IMR-90 (cell line): ENCODE measurements at regions not wholly inside any gene's neighbourhood (a gene's known extent, or its start where the extent isn't known, plus 50 kb on each side); places are given as distances from the start of the nearest gene placed in this dataset.

Source experiments
- ATAC-seq: fragments of 200-7000 bp; cut with Tn5 transposase; 2 replicates; pipeline ENCODE4 v1.9.1; 2020; ENCODE audit warnings: low read depth, mild to moderate bottlenecking, moderate library complexity
- BruUV-seq: library from RNA; stranded (reverse); fragments of 400-500 nt; replicated peaks from 2 replicates; lab custom pipeline; 2021; lab: Mats Ljungman, UMichigan
- CTCF ChIA-PET: fragments of 300-600 bp; formaldehyde crosslinking; extraction: SDS; loops from one replicate; lab custom pipeline; 2021; ENCODE audit warnings: antibody characterized with exemption; lab: Yijun Ruan, JAX
- POLR2A ChIA-PET: fragments of 300-600 bp; sonication (Branson Sonifier 250); formaldehyde crosslinking; loops from one replicate; lab custom pipeline; 2022; ENCODE audit warnings: antibody characterized with exemption; ENCODE audit not compliant: unreplicated experiment; lab: Charles Lee
- DNase-seq: peaks from one replicate; pipeline ENCODE4 v3.0.0; 2013
- H2AFZ ChIP-seq: replicated peaks from 2 replicates; pipeline ENCODE3; 2013; ENCODE audit warnings: low read length, mild to moderate bottlenecking; ENCODE audit not compliant: poor library complexity
- H2AK5ac ChIP-seq: 2 replicates; pipeline ENCODE4 v1.6.1; 2013; ENCODE audit warnings: low read depth, low read length, inconsistent platforms
- H2AK9ac ChIP-seq: replicated peaks from 2 replicates; pipeline ENCODE3; 2013; ENCODE audit warnings: mild to moderate bottlenecking, low read depth, low read length, moderate library complexity; ENCODE audit not compliant: poor library complexity
- H2BK120ac ChIP-seq: 2 replicates; pipeline ENCODE4 v1.6.1; 2013; ENCODE audit warnings: low read depth, low read length, inconsistent platforms
- H2BK15ac ChIP-seq: 3 replicates; pipeline ENCODE4 v1.6.1; 2013; ENCODE audit warnings: low read depth, low read length, inconsistent platforms
- H2BK20ac ChIP-seq: 2 replicates; pipeline ENCODE4 v1.6.1; 2013; ENCODE audit warnings: low read depth, mild to moderate bottlenecking, inconsistent platforms, low read length, moderate library complexity
- H2BK5ac ChIP-seq: 2 replicates; pipeline ENCODE4 v1.6.1; 2013; ENCODE audit warnings: mild to moderate bottlenecking, low read depth, low read length, inconsistent platforms; ENCODE audit not compliant: poor library complexity, severe bottlenecking
- H3K14ac ChIP-seq: replicated peaks from 2 replicates; pipeline ENCODE4 v1.6.1; 2013; ENCODE audit warnings: low read depth, low read length, inconsistent platforms
- H3K18ac ChIP-seq: 2 replicates; pipeline ENCODE4 v1.6.1; 2013; ENCODE audit warnings: low read depth, low read length, control low read depth
- H3K23ac ChIP-seq: 2 replicates; pipeline ENCODE4 v1.6.1; 2013; ENCODE audit warnings: low read depth, low read length, inconsistent platforms
- H3K27ac ChIP-seq: 2 replicates; pipeline ENCODE4 v1.5.1; 2013; ENCODE audit warnings: mild to moderate bottlenecking, control low read depth, low read length; ENCODE audit not compliant: insufficient read depth
- H3K27me3 ChIP-seq: 2 replicates; pipeline ENCODE4 v1.6.1; 2013; ENCODE audit warnings: low read length; ENCODE audit not compliant: control insufficient read depth, insufficient read depth
- H3K36me3 ChIP-seq: 2 replicates; pipeline ENCODE4 v1.6.1; 2013; ENCODE audit warnings: low read length, mixed read lengths; ENCODE audit not compliant: control insufficient read depth, insufficient read depth
- H3K4ac ChIP-seq: 2 replicates; pipeline ENCODE4 v1.6.1; 2013; ENCODE audit warnings: low read depth, low read length, inconsistent platforms
- H3K4me1 ChIP-seq: 2 replicates; pipeline ENCODE4 v1.6.1; 2013; ENCODE audit warnings: low read length, mixed read lengths; ENCODE audit not compliant: control insufficient read depth, insufficient read depth
- H3K4me2 ChIP-seq: 2 replicates; pipeline ENCODE4 v1.6.1; 2013; ENCODE audit warnings: low read depth, mild to moderate bottlenecking, control low read depth, low read length, moderate library complexity
- H3K4me3 ChIP-seq: 2 replicates; pipeline ENCODE4 v1.5.1; 2013; ENCODE audit warnings: low read depth, mild to moderate bottlenecking, control low read depth, low read length, moderate library complexity; ENCODE audit not compliant: insufficient read depth
- H3K56ac ChIP-seq: 2 replicates; pipeline ENCODE4 v1.6.1; 2013; ENCODE audit warnings: low read length, inconsistent platforms; ENCODE audit not compliant: insufficient read depth; ENCODE audit errors: extremely low read depth
- H3K79me1 ChIP-seq, 2 experiments: 2 replicates each; pipeline ENCODE4 v1.6.1; 2013; ENCODE audit warnings: low read length in 2 of 2, inconsistent platforms in 1 of 2, low read depth in 1 of 2
- H3K9ac ChIP-seq: 2 replicates; pipeline ENCODE4 v1.6.1; 2013; ENCODE audit warnings: low read depth, low read length, control low read depth
- H3K9me1 ChIP-seq: 2 replicates; pipeline ENCODE4 v1.6.1; 2013; ENCODE audit warnings: low read length, inconsistent platforms; ENCODE audit not compliant: insufficient read depth
- H3K9me3 ChIP-seq: 2 replicates; pipeline ENCODE4 v1.6.1; 2013; ENCODE audit warnings: low read length; ENCODE audit not compliant: control insufficient read depth, insufficient read depth
- H4K20me1 ChIP-seq: 2 replicates; pipeline ENCODE4 v1.6.1; 2013; ENCODE audit warnings: low read length, inconsistent platforms; ENCODE audit not compliant: insufficient read depth
- H4K5ac ChIP-seq: 2 replicates; pipeline ENCODE4 v1.6.1; 2013; ENCODE audit warnings: mild to moderate bottlenecking, low read depth, low read length, control low read depth
- H4K8ac ChIP-seq, 2 experiments: 2 replicates each; pipeline ENCODE4 v1.6.1; 2013; ENCODE audit warnings: low read depth in 2 of 2, low read length in 2 of 2, control low read depth in 1 of 2, inconsistent platforms in 1 of 2
- H4K91ac ChIP-seq: 2 replicates; pipeline ENCODE4 v1.6.1; 2013; ENCODE audit warnings: low read depth, low read length, inconsistent platforms; ENCODE audit not compliant: insufficient read depth
- BHLHE40 ChIP-seq: fragments of 150-350 bp; IDR thresholded peaks from 2 replicates; pipeline ENCODE4 v1.6.1; 2016; ENCODE audit warnings: mild to moderate bottlenecking, low read depth, low read length
- CEBPB ChIP-seq: IDR thresholded peaks from 2 replicates; pipeline ENCODE4 v1.6.1; 2012; ENCODE audit warnings: low read depth, low read length, improper control_type of control experiment
- CHD1 ChIP-seq: IDR thresholded peaks from 2 replicates; pipeline ENCODE4 v1.6.1; 2012; ENCODE audit warnings: low read depth, low read length, improper control_type of control experiment
- CTCF ChIP-seq: conservative IDR thresholded peaks from 2 replicates; pipeline ENCODE4 v1.5.1; 2012; ENCODE audit warnings: mild to moderate bottlenecking, low read depth, low read length, improper control_type of control experiment
- FOS ChIP-seq: fragments of 150-350 bp; IDR thresholded peaks from 2 replicates; pipeline ENCODE4 v1.6.1; 2016; ENCODE audit warnings: low read depth, low read length
- MAFK ChIP-seq: IDR thresholded peaks from 2 replicates; pipeline ENCODE4 v1.6.1; 2012; ENCODE audit warnings: low read depth, low read length, improper control_type of control experiment
- MAZ ChIP-seq: IDR thresholded peaks from 2 replicates; pipeline ENCODE4 v1.6.1; 2012; ENCODE audit warnings: low read depth, mild to moderate bottlenecking, low read length, improper control_type of control experiment, moderate library complexity, borderline replicate concordance
- MXI1 ChIP-seq: IDR thresholded peaks from 2 replicates; pipeline ENCODE4 v1.6.1; 2012; ENCODE audit warnings: low read depth, mild to moderate bottlenecking, low read length, moderate library complexity, borderline replicate concordance
- NFE2L2 ChIP-seq: fragments of 150-350 bp; IDR thresholded peaks from 2 replicates; pipeline ENCODE4 v1.6.1; 2016; ENCODE audit warnings: low read depth, mild to moderate bottlenecking, low read length
- POLR2A ChIP-seq: IDR thresholded peaks from 2 replicates; pipeline ENCODE4 v1.6.1; 2012; ENCODE audit warnings: mild to moderate bottlenecking, low read depth, low read length
- RAD21 ChIP-seq: IDR thresholded peaks from 2 replicates; pipeline ENCODE4 v1.6.1; 2012; ENCODE audit warnings: low read length, improper control_type of control experiment
- RCOR1 ChIP-seq: IDR thresholded peaks from 2 replicates; pipeline ENCODE4 v1.6.1; 2012; ENCODE audit warnings: mild to moderate bottlenecking, low read length, improper control_type of control experiment; ENCODE audit not compliant: insufficient replicate concordance
- RFX5 ChIP-seq: IDR thresholded peaks from 2 replicates; pipeline ENCODE4 v1.8.0; 2012; ENCODE audit warnings: low read depth, mild to moderate bottlenecking, low read length, moderate library complexity
- SMC3 ChIP-seq: fragments of 150-350 bp; IDR thresholded peaks from 2 replicates; pipeline ENCODE4 v1.6.1; 2016; ENCODE audit warnings: low read depth, mild to moderate bottlenecking, antibody characterized with exemption, low read length, moderate library complexity
- USF2 ChIP-seq: fragments of 150-350 bp; IDR thresholded peaks from 2 replicates; pipeline ENCODE4 v1.6.1; 2017; ENCODE audit warnings: mild to moderate bottlenecking, antibody characterized with exemption, low read length, low read depth
- WGBS, 2 experiments: methylation state at CpG; one replicate each; pipeline versions ENCODE4 v1.1.5 to v1.1.7; 2013; ENCODE audit warnings: missing lambda C conversion rate in 2 of 2; ENCODE audit not compliant: insufficient read length in 1 of 2; ENCODE audit errors: extremely low coverage in 2 of 2; 5-methylcytosine and 5-hydroxymethylcytosine counted together
- dilution Hi-C: fragments of 300-500 bp; cut with HindIII; formaldehyde crosslinking; loops from one replicate; pipeline ENCODE4 v1.14.3; 2018; ENCODE audit warnings: low sequenced_read_pairs; ENCODE audit not compliant: unreplicated experiment
- in situ Hi-C: fragments of 300-500 bp; cut with MboI; formaldehyde crosslinking; loops from 3 replicates; pipeline ENCODE4 v1.14.3; 2019; ENCODE audit warnings: low sequenced_read_pairs, inconsistent platforms, mixed read lengths
- intact Hi-C: fragments of 100-400 bp; cut with micrococcal nuclease; formaldehyde crosslinking; loops from 2 replicates; pipeline ENCODE4 v1.10.0; 2022

GRCh38 chr2:104213758-104214157 is 640.2 kb upstream of the POU3F3 start:
- Histone ChIP-seq H4K5ac (no peak overlapping the region), H3K36me3 (no peaks in the 10 kb centered on the region), H2BK15ac (no peak overlapping the region), H2AFZ (no peak overlapping the region), H3K4ac (no peak overlapping the region), H3K4me1 (no peaks in the 10 kb centered on the region), H3K27me3 (no peaks in the 10 kb centered on the region), H3K4me2 (no peak overlapping the region), H3K9me3 (peaks cover 4% of the 10 kb centered on the region; the same call in 1 of the 2 replicates), H3K56ac (no peak overlapping the region), H3K18ac (no peak overlapping the region), H3K27ac (no peak overlapping the region), H3K9me1 (no peaks in the 10 kb centered on the region), H2AK9ac (no peak overlapping the region), H2BK5ac (no peak overlapping the region), H3K14ac (no peak overlapping the region), H4K91ac (no peak overlapping the region), H3K79me1 (no peaks in the 10 kb centered on the region), H4K20me1 (no peaks in the 10 kb centered on the region), H3K4me3 (no peak overlapping the region), H2BK120ac (no peak overlapping the region), H2AK5ac (no peak overlapping the region), H3K23ac (no peak overlapping the region), H4K8ac (no peak overlapping the region), H2BK20ac (no peak overlapping the region), H3K9ac (no peak overlapping the region)
- CTCF ChIA-PET = no interaction called here
- no peak for TF ChIP-seq CEBPB
- no peak for TF ChIP-seq RFX5
- no peak for TF ChIP-seq CTCF
- no peak for TF ChIP-seq SMC3
- TF ChIP-seq MAZ = no peak
- no peak for TF ChIP-seq RCOR1
- TF ChIP-seq RAD21 = no peak
- TF ChIP-seq MXI1 = no peak
- TF ChIP-seq USF2 = no peak
- no peak for TF ChIP-seq CHD1
- no peak for TF ChIP-seq BHLHE40
- no peak for TF ChIP-seq FOS
- TF ChIP-seq MAFK = no peak
- TF ChIP-seq NFE2L2 = no peak
- no peak for TF ChIP-seq POLR2A
- no CpG with 5 or more reads among the region's 8 CpGs for WGBS, 2 experiments
- ATAC-seq (no peak), DNase-seq (no peak)
- no TSS peak for BruUV-seq
- POLR2A ChIA-PET = no interaction called here
- intact Hi-C loops = no loop called here
- dilution Hi-C loops = no loop called here
- in situ Hi-C loops = no loop called here
